Thoracic aorta (tissue), 2 donors: ENCODE measurements at regions not wholly inside any gene's neighbourhood (a gene's known extent, or its start where the extent isn't known, plus 50 kb on each side); places are given as distances from the start of the nearest gene placed in this dataset.

Experiments used
- ATAC-seq: fragments of 150-250 bp; one replicate; pipeline ENCODE4 v1.8.0; 2017; ENCODE audit warnings: low read depth; ENCODE audit not compliant: insufficient number of reproducible peaks, low FRiP score
- DNase-seq: peaks from one replicate; pipeline ENCODE4 v3.0.0-alpha.2; 2020; ENCODE audit warnings: low spot score
- H3K27ac ChIP-seq, 2 donors: fragments of 200-600 bp; sonication (generic); 1 replicate in 1 of 2; 2 replicates in 1 of 2; pipeline ENCODE4 v1.5.1; 2016; ENCODE audit warnings: mild to moderate bottlenecking in 2 of 2, moderate library complexity in 2 of 2
- H3K27me3 ChIP-seq: fragments of 200-600 bp; sonication (generic); replicated peaks from 2 replicates; pipeline ENCODE4 v1.6.0; 2016; ENCODE audit warnings: mild to moderate bottlenecking; ENCODE audit not compliant: insufficient read depth
- H3K36me3 ChIP-seq: fragments of 200-600 bp; sonication (generic); one replicate; pipeline ENCODE4 v1.5.1; 2016
- H3K4me1 ChIP-seq, 2 donors: fragments of 200-600 bp; sonication (generic); 1 replicate in 1 of 2; 2 replicates in 1 of 2; pipeline versions ENCODE4 v1.5.1 to v1.6.0; 2016; ENCODE audit warnings: low read depth in 2 of 2, mild to moderate bottlenecking in 1 of 2; ENCODE audit not compliant: control insufficient read depth in 1 of 2
- H3K4me3 ChIP-seq: fragments of 200-600 bp; sonication (generic); 2 replicates; pipeline ENCODE4 v1.5.1; 2016; ENCODE audit warnings: mild to moderate bottlenecking
- H3K9me3 ChIP-seq: fragments of 200-600 bp; sonication (generic); 2 replicates; pipeline ENCODE4 v1.5.1; 2016
- CTCF ChIP-seq: fragments of 200-600 bp; sonication (generic); IDR thresholded peaks from one replicate; pipeline ENCODE4 v1.5.1; 2019; ENCODE audit warnings: antibody characterized with exemption

- TF ChIP-seq CTCF, result no peak
- H3K4me1 ChIP-seq, result no peaks in the 10 kb centered on the region
- no peak overlapping the region for H3K27ac ChIP-seq
- no peak overlapping the region for H3K4me3 ChIP-seq
- no peak for DNase-seq
- ATAC-seq, result no peak
- no peaks in the 10 kb centered on the region for H3K36me3 ChIP-seq
- no peaks in the 10 kb centered on the region for H3K27me3 ChIP-seq
- peaks cover 19% of the 10 kb centered on the region for H3K9me3 ChIP-seq
Measured at GRCh38 chr3:25252291-25252690, 175.8 kb upstream of the RARB start.

- Histone ChIP-seq H3K4me3 (no peak overlapping the region), H3K9me3 (peaks cover 2% of the 10 kb centered on the region), H3K27me3 (no peaks in the 10 kb centered on the region), H3K36me3 (no peaks in the 10 kb centered on the region), H3K4me1 (peaks cover 0 to 14% of the 10 kb centered on the region in 2 donors), H3K27ac (no peak overlapping the region)
- no peak for TF ChIP-seq CTCF
- no peak for ATAC-seq
- no peak for DNase-seq
Measured at GRCh38 chr3:25257026-25257425, 171.0 kb upstream of the RARB start.

GRCh38 chr3:25259871-25260270 lies 168.2 kb upstream of the RARB start:
- H3K4me1 ChIP-seq, result peaks cover 0 to 14% of the 10 kb centered on the region in 2 donors
- H3K4me3 ChIP-seq, result no peak overlapping the region
- no peaks in the 10 kb centered on the region for H3K27me3 ChIP-seq
- no peaks in the 10 kb centered on the region for H3K36me3 ChIP-seq
- DNase-seq (no peak), ATAC-seq (no peak)
- no peak overlapping the region for H3K27ac ChIP-seq
- TF ChIP-seq CTCF, result no peak
- H3K9me3 ChIP-seq, result no peaks in the 10 kb centered on the region

GRCh38 chr3:25262322-25262721 lies 165.7 kb upstream of the RARB start:
- no peaks in the 10 kb centered on the region for H3K36me3 ChIP-seq
- H3K4me3 ChIP-seq, result no peak overlapping the region
- no peaks in the 10 kb centered on the region for H3K9me3 ChIP-seq
- no peak for TF ChIP-seq CTCF
- H3K4me1 ChIP-seq, result peaks cover 0 to 23% of the 10 kb centered on the region in 2 donors
- H3K27me3 ChIP-seq, result no peaks in the 10 kb centered on the region
- ATAC-seq (no peak), DNase-seq (no peak)
- no peak overlapping the region for H3K27ac ChIP-seq

GRCh38 chr3:25265284-25265683 lies 162.8 kb upstream of the RARB start:
- H3K9me3 ChIP-seq, result no peaks in the 10 kb centered on the region
- H3K4me1 ChIP-seq, result peaks cover 0 to 22% of the 10 kb centered on the region in 2 donors
- no peaks in the 10 kb centered on the region for H3K27me3 ChIP-seq
- ATAC-seq, result no peak
- no peak for TF ChIP-seq CTCF
- no peak overlapping the region for H3K4me3 ChIP-seq
- no peak overlapping the region for H3K27ac ChIP-seq
- H3K36me3 ChIP-seq, result no peaks in the 10 kb centered on the region
- DNase-seq, result no peak
